ENCODE measurements at regions not wholly inside any gene's neighbourhood (a gene's known extent, or its start where the extent isn't known, plus 50 kb on each side); places are given as distances from the start of the nearest gene placed in this dataset.

- no TSS peak for BruUV-seq (replicated peaks)
- DNase-seq (ENCODE audit: low read depth, low spot score) (no peak), ATAC-seq (no peak)
- H3K4me3 ChIP-seq (ENCODE audit: low read depth in 2 of 2, low read length in 2 of 2), result no peak overlapping the region
- no peak overlapping the region for H3K27ac ChIP-seq (ENCODE audit: low read length)
- intact Hi-C loops (cut with micrococcal nuclease; ENCODE audit: unreplicated experiment), result no loop called here
- H3K9me3 ChIP-seq (ENCODE audit: control insufficient read depth, insufficient read depth, low read depth, low read length), result no peaks in the 10 kb centered on the region
- TF ChIP-seq CTCF (IDR thresholded peaks at IDR 0.05) (no peak), REST (IDR thresholded peaks at IDR 0.05; ENCODE audit: insufficient read depth in 1 of 2, low read depth in 2 of 2, low read length in 1 of 2) (no peak)
- in situ Hi-C loops (cut with HindIII; ENCODE audit: low pct_unique_long_range_greater_than_20kb, low sequenced_read_pairs), result no loop called here
- ChIA-PET CTCF (no interaction called here), POLR2A (interaction anchor here (0.7 kb wide), 1 partner anchor 9 kb away, joined by 7 read pairs; no protein-coding TSS in a partner anchor)
- no peaks in the 10 kb centered on the region for H3K36me3 ChIP-seq (ENCODE audit: control insufficient read depth, insufficient read depth, low read length)
- H3K27me3 ChIP-seq (ENCODE audit: control insufficient read depth, insufficient read depth, low read length), result no peaks in the 10 kb centered on the region
- H3K4me1 ChIP-seq (ENCODE audit: control insufficient read depth, insufficient read depth, low read length), result no peaks in the 10 kb centered on the region; the same call in 1 of the 2 replicates
These were observed 108.2 kb upstream of the IRX5 start for GRCh38 chr16:54822492-54822891.

DNA sequence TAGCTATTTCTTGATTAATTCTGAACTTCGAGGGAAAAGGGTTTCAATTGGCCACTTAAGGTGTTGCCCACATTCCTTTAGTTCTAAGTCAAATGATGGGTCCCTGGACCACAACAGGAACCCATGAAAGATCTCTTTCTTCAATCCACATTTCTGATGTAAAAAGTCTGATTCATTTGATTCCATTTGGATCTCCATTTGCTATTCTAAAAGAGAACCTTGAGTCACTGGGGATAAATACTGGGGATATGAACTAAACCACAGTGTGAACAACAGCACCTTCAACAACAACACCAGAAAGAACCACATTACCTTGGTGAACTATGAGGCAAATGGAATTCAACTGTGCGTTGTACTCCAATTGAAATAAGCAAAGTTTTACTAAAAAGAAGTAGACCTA, 108.9 kb upstream of the IRX5 start:
- POLR2A ChIA-PET, result no interaction called here
- Histone ChIP-seq H3K27ac (ENCODE audit: low read length) (no peak overlapping the region), H3K4me1 (ENCODE audit: control insufficient read depth, insufficient read depth, low read length) (no peaks in the 10 kb centered on the region; the same call in 1 of the 2 replicates), H3K4me3 (ENCODE audit: low read depth in 2 of 2, low read length in 2 of 2) (no peak overlapping the region), H3K36me3 (ENCODE audit: control insufficient read depth, insufficient read depth, low read length) (no peaks in the 10 kb centered on the region), H3K27me3 (ENCODE audit: control insufficient read depth, insufficient read depth, low read length) (no peaks in the 10 kb centered on the region), H3K9me3 (ENCODE audit: control insufficient read depth, insufficient read depth, low read depth, low read length) (no peaks in the 10 kb centered on the region)
- in situ Hi-C loops (cut with HindIII; ENCODE audit: low pct_unique_long_range_greater_than_20kb, low sequenced_read_pairs) (no loop called here), intact Hi-C loops (cut with micrococcal nuclease; ENCODE audit: unreplicated experiment) (no loop called here)
- CTCF ChIA-PET, result no interaction called here
- no peak for TF ChIP-seq POLR2AphosphoS5 (IDR thresholded peaks at IDR 0.05; ENCODE audit: low read depth, low read length)
- no peak for TF ChIP-seq SIN3A (IDR thresholded peaks at IDR 0.05; ENCODE audit: borderline replicate concordance, insufficient read depth, low read depth, low read length)
- no peak for TF ChIP-seq CTCF (IDR thresholded peaks at IDR 0.05)
- TF ChIP-seq REST (IDR thresholded peaks at IDR 0.05; ENCODE audit: insufficient read depth in 1 of 2, low read depth in 2 of 2, low read length in 1 of 2), result no peak
- TF ChIP-seq TCF7L2 (IDR thresholded peaks at IDR 0.05; ENCODE audit: low read depth, low read length), result no peak
- BruUV-seq (replicated peaks), result no TSS peak
- DNase-seq (ENCODE audit: low read depth, low spot score) (no peak), ATAC-seq (no peak)
